ENCODE measurements at regions not wholly inside any gene's neighbourhood (a gene's known extent, or its start where the extent isn't known, plus 50 kb on each side); places are given as distances from the start of the nearest gene placed in this dataset.

DNA sequence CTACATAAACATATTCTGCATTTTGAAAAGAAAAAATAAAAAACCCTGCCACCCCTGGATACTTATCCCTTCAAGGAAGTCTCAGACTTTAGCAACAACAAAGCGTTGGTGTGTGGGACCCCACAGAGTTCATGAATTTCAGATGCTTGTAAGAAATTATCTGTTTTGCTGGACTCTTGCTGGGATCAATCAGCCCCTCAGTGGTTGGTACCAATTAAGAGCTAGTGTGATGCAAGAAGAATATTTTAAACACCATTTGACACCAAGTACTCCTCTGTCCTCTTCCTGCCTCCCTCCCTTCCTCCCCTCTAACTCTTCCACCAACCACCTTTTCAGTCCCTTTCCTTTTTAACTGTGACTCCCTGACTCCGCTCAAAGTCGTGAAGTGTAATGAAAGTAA, 51.5 kb downstream of the SST start:
- DNase-seq (ENCODE audit: low read depth in 2 of 2): no peak

DNA sequence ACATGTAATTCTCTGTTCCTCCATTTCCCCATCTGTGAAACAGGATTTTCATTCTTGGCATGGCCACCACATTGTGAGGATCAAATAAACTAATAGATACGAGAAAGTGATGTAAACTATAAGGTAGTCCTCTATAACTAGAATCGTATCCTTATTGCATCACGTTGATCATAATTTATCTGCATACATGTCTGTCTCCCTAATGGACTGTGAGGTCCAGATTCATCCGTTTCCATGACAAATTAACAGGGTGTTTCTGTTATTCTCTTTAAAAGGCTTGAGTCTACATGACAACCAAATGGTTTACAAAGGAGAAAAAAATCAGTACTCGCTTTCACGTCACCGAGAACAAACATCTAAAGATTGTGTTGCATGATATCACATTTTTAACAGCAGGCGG, 53.0 kb downstream of the SST start:
- no peak for DNase-seq (ENCODE audit: low read depth in 2 of 2)

DNA sequence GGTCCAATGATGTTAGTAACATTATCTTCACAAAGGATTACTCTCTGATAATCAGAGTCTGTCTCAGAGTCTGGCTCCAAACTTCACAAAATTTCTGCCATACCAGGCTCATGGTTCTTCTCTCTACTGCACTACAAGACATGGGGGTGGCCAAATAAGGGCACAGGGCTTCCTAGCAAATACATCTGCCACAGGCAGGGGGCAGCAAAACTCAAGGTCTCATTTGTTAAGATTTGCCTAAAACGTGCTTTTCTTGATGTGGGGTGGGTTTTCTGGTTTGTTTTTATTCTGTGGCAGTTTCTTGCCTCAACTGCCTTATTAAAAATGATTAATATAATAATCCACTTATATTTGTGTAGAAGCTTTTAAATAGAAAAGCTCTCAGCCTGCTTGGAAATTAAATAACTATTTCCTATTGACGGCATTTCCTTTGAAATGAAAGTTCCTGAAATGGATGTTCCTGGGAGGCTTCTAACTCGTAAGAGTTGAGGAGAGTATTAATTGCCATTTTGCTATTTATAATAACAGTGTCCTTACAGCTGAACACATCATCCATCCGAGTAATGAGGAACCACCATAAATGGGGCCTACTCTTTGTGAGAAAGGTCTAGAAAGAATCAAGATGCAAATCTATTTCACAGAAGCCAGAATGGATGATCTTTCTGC, 53.8 kb downstream of the SST start:
- peak; percentile 52 for DNase-seq (ENCODE audit: low read depth in 2 of 2)

DNA sequence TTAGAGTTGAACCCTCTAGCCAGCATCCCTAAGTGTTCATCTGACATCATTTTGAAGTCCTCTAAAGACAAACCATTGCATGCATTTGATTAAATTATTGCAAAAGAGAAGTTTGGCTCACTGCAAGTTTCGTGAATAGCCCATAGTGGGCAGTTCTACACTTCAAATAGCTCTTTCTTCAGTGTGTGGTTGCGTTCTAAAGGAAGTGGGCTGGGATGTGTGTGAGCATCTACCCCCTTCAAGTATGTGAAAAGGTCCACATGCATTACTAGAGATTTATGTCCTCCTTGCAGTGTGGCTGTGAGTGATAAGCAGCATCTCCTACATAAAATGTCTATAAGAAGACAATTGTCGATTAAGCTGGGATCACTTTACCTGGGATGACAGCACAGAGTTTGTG, 54.6 kb downstream of the SST start:
- DNase-seq (ENCODE audit: low read depth in 2 of 2): no peak

DNA sequence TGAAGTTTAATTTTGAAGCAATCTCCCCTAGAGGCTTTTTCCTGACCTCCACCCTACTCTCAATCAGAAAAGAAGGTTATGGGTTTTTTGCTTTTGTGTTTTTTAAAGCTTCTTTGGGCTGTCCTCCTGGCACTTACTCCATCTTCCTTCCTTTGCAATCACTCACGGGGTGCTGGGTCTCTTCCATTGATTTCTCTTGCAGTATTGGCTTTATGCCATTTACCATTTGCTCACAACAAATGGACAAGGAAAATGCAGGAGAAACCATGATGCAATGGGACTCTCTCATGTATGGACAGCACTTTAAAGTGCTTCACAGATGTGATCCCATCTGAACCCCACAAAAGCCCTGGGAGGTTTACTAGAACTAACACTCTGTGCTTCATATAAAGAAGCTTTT, 57.5 kb downstream of the SST start:
- no peak for DNase-seq (ENCODE audit: low read depth in 2 of 2)

DNA sequence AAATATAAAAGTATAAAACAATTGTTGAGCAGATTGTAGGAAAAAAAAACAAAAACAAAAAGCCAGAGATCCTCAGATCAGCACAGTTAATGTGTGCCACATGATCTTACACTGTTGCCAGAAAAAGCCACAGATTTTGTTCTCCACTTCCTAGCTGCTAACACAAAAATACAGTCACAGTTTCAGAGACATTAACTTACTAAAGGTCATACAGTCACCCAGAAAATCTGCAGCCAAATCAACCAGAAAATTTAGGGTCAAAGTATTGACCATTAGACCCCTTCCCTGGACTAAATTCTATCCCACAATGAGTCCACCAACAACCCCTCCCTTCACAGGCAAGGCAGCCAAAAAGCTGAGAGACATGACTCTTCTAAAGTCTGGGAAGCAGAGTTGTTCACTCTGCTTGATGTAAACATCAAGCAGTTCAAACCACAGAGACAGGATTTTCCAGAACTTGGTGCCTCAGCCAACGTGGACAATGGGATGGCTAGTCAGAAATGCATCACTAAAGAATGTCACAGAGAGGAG, 59.1 kb downstream of the SST start:
- DNase-seq (ENCODE audit: low read depth in 2 of 2): no peak

DNA sequence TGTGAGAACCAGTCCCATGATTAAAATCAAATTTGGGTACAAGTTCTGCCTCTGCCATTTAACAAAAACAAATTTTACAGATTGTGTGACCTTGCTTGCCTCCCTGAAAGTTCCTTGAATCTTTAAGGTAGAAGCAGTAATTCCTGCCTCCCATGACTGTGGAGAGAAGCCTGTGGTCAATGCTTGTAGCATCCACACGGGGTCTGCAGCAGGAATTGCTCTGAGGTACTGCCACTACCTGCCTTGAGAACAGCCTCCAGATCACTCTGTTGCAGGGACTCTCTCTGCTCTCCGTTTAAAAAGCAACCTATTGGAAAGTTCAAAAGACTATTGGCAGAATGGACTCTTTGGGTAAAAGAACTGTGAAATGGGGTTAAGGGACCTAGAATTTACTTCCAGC, 75.9 kb downstream of the SST start:
- DNase-seq (ENCODE audit: low read depth in 2 of 2): no peak

DNA sequence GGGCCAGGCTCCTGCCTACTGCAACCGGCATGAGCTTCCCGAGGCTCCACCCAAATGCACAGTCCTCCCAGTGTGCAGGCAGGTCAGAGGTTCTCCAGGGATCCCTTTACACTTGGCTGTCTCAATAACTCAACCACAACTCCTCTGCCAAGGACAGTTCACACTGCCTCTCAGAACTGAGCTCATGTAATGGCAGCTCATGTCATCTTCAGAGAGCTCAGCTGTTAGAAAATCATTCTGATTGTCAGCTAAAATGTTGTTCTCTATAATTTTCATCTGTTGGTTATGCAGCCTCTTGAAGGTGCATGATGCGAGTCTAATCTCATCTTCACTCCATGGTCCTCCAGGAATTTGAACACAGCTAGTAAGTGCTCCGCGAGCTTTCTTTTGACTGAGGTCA, 76.7 kb downstream of the SST start:
- no peak for DNase-seq (ENCODE audit: low read depth in 2 of 2)

DNA sequence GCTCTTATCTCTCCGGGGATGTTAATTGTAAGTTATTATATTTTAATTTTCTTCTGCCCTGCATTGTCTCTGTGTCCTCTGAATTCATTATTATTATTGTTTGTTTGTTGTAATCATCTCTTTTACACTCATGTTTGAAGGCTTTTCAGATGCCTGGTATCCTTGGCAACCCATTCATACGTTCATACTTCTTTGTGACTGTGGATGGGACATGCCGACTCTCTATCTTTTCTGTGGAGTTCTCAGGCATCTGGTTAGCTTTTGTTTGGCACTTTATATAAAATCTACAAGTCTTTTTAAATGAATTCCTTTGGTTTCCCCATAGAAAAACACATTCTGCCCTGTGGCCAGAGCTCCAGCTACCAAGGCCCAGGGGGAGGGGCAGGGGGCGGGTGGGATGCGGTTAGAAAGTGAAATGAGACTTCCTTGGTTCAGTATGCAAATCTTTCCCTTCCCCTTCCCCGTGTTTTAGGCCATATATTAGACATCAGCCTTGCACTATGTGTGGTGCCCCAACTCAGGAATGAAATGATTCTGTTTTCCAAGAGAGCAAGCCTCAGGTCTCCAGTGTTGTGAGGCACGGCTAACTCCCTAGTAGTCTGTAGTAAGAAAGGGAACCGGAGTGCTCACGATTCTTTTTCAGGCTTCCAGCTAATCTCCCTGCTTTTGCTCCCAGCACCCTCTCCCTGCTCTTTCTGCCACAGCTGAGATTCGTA, 79.2 kb downstream of the SST start:
- no peak for DNase-seq (ENCODE audit: low read depth in 2 of 2)

DNA sequence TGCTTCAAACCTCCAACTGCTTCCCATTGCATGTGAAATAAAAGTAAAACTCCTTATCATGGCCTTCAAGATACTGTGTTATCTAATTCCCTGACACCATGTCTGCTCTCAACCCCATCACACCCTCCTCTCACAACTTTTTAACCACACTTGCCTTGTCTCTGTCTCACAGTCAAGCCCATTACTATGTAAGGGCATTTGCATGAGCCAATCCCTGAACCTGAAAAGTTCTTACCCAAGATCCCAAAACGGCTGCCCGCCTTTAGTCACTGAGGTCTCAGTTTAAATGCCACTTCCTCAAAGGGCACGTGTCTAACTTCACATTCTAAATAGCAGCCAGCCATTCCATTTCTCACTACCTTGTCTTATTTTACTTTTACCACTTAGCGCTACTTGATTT, 83.1 kb downstream of the SST start:
- DNase-seq (ENCODE audit: low read depth in 2 of 2): no peak

DNA sequence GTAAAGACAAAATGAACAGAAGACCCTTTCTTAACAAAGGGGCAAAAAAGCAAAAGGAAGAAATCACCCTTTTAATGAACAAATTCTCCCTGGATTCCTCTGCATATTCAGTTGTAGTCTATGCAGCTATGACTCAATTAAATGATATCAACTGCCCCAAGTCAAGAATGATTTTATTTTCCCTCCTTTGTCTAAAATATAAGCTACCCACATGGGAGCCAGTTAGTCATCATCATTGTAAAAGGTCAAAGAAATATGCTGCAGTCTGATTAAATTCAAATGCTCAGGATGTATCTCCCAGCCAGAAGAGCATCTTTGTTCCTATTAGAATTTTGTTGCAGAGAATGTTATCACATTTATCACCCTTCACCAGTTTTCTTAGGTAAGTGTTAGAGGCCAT, 84.0 kb downstream of the SST start:
- DNase-seq (ENCODE audit: low read depth in 2 of 2): no peak

DNA sequence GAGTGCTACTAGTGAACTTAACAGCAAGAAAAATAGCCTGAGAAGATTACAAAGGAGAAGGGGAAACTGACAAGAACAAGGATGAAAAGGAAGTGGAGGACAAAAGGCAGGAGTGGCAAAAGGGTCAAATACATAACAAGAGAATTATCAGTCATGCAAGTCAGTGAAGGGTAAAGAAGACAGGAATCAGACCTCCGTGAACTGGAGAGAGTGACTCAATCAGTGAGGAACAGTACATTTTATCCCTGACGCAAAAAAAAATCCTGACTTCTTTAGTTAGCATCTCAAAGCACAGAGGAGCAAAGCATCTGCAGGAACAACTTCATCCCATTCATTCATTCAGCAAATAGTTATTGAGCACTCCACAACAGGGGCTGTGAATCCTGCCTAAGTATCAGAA, 97.8 kb downstream of the SST start:
- no peak for DNase-seq (ENCODE audit: low read depth in 2 of 2)

DNA sequence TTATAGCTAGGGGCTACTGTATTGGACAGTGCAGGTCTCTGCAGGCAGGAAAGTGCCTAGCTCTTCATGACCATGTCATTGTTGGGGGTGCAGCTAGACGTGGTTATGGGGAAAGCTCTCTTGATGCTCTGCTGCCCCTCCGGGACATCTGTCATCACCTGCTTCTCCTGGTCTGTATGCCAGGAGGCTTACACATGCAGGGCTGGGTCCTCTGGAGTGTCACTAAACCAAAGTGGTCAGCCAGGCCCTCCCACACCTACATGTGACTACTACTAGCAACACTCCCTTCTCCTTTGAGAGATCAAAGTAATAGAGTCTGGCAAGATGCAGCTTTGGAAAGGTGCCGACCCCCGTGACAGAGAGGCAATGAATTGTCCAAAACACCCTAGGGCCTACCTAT, 98.5 kb downstream of the SST start:
- no peak for DNase-seq (ENCODE audit: low read depth in 2 of 2)

DNA sequence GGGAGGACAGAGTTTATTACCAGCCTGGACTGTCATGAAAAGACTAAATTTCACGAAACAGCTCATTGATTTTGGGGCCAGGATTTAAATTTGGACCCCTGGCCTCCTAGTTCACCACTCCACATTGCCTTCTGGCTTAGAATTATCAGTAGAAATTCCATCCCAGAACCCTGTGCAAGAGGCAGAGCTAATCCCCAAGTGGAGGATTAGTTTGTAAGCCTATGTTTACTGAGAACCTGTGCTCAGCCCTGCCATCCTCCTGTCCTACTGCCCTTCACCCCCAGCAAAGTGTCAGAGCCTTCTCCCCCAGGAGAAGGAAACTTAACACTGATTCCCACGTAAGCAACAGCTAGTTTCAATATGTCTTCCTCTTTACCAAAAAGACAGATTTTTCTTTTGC, 99.4 kb downstream of the SST start:
- DNase-seq (ENCODE audit: low read depth in 2 of 2): no peak

DNA sequence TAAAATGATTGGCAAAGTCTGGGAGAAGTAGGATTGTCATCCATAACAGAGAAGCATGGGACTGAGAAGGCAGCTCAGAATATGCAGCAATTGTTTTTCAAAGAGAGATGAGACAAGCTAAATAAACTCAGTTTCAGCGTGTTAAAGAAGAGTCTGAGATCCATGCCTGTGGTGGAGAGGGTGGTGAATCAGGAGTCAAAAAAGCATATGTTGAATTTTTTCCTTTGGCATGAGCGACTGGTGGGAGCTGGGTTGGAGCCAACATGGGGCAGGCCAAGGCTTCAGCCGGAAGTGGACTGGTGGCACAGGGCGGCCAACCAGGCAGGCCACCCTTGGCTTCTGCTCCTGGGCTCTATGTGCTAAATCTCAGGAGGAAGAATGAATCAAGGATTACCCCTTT, 102.0 kb downstream of the SST start:
- no peak for DNase-seq (ENCODE audit: low read depth in 2 of 2)

DNA sequence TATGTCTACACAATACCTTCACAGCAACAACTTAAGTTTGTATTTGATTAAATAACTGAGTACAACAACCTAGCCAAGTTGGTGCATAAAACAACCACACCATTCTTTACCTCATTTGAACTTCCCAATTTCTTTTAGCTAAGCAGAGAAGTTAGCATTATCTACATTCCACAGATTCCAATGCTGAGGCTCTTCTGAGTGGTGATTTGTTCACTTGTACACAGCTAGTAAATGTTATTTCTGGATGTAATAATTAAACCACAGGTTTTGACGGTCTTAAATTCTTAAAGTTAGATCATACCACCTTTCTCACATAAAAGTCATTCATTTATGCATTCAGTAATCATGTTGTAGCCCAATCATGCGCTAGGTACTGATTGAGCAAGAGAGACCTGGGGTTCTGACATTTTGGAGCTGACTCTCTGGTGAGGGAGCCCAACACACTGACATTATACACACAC, 102.5 kb downstream of the SST start:
- no peak for DNase-seq (ENCODE audit: low read depth in 2 of 2)

DNA sequence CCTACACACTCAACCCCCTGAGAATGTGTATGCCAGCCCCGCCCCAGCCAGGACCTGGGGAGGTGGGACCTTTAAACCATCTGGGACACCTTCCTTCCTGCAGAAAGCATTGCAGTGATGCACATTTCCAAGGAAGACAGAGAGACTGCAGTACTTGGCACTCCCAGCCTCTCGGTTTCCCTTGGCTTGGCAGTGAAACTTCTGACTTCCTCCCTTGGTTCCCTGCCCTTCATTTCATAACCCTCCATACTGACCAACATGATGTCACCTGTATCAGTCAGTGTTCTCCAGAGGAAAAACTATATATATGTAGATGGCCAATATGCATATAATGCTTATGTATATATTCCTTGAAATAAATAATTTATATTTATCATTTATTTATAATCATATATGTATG, 103.2 kb downstream of the SST start:
- DNase-seq (ENCODE audit: low read depth in 2 of 2): no peak

DNA sequence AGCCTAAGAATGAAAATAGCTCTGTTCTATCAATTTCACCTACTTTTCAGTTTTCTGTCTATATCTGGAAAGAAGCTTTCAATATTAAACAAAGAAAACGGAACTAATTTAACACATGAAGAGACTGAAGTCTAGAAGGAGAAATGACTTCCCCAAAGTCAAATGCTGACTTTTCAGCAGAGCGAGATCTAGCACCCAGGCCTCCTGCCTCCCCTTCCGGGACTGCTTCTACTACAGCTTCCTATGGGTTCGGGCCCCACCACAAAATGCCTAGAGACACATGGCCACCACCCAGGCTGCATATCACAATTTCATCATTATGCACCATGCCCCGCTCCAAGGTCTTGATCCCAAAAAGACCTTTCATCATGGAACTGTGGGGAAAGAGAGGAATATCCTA, 104.5 kb downstream of the SST start:
- DNase-seq (ENCODE audit: low read depth in 2 of 2): no peak

DNA sequence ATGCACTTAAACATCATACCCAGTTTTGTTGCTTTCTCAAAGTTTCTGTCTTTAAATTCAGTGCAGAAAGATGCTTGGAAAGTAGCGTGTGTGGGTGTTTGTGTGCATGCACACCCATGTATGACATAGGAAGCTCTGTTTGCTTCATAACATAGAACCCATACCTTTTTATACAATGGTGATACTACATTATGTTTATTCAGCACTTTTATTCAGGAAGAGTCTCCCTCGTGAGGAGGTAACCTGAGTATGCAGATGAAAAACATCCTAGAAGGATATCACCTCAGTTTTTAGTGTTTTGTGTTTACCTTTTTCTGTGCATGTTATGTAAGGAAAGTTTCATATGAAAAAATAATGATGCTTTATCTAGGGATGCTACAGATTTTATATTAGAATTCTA, 111.2 kb downstream of the SST start:
- no peak for DNase-seq (ENCODE audit: low read depth in 2 of 2)

DNA sequence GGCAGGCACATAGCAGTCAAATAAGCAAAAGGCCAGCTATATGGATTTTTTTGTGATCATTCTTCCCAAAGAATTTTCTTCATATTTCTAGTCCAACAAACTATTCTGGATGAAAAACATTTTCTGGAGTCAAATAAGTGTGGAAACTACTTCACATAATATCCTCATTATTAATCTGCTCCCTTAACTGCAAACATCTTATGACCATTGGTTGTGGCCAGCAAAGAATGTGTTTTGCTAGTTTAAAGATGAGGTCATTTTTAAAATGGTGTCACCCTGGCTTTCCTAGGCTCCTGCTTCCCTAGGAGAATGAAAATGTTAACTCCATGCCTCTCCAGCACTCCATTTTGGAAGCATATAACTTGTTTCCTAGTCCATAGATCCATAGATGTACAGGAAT, 118.8 kb downstream of the SST start:
- DNase-seq (ENCODE audit: low read depth in 2 of 2): no peak

DNA sequence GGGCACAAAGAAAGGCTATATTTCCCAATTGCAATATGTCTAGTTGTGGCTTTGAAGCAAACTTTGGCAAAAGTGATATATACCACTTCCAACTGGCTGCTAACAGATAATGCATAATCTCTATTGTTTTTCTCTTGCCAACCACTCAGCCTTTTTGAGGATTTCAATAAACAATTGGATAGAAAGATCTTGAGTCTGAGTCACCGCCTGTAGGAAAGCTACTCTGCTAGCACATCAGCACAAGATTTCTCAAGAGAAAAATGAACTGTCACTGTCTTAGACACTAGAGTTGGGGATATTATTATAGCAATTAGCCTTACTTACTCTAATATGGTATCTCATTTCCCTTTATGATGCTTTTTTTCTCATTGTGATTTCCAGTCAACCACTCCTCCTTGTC, 119.7 kb downstream of the SST start:
- DNase-seq (ENCODE audit: low read depth in 2 of 2): no peak

DNA sequence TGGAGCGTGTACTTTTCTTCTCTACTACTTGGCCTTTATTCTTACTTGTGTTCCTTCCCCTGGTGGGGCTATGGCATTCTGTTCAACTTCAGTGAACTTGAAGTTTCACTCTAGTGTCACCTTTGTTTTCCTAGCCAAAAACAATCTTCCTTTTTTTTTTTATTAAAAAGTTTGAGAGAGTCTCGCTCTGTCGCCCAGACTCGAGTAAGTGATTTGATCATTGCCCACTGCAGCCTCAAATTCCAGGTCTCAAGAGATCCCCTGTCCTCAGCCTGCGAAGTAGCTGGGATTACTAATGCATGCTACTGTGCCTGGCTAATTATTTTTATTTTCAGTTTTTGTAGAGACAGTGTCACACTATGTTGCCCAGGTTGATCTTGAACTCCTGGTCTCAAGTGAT, 124.8 kb downstream of the SST start:
- DNase-seq (ENCODE audit: low read depth in 2 of 2): no peak

DNA sequence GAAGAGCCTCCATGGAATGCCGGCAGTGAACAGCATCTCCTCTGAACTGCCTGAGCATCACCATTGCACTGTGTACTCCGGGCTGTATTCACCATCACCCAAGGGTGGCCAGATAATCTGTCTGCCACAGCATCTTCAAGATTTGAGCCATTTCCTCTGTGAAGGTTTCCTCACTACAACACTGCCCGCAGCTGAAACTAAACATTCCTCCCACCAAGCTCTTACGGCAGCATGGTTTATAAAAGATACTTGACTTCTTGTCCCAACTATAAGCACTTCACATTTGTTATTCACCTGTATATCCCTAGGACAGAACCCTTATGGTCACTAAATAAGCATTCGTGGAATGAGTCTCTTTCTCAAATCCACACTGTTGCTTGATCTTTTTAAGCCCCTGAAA, 125.9 kb downstream of the SST start:
- DNase-seq (ENCODE audit: low read depth in 2 of 2): no peak

DNA sequence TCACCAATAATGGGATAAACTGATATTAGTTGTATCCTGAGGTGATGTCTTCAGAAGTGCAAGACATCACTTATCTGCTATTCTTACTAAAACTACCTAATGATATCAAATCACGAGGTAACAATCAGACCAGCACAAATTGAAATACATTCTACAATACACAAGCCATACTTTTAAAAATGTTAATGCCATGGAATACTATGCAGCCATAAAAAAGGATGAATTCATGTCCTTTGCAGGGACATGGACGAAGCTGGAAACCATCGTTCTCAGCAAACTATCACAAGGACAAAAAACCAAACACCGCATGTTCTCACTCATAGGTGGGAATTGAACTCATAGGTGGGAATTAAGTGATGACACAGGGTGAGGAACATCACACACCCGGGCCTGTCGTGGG, 129.3 kb downstream of the SST start:
- no peak for DNase-seq (ENCODE audit: low read depth in 2 of 2)
